8988T (cell line): ENCODE measurements at regions not wholly inside any gene's neighbourhood (a gene's known extent, or its start where the extent isn't known, plus 50 kb on each side); places are given as distances from the start of the nearest gene placed in this dataset.

Experiments used
- DNase-seq: peaks from one replicate; pipeline ENCODE4 v3.0.0; 2011

DNA sequence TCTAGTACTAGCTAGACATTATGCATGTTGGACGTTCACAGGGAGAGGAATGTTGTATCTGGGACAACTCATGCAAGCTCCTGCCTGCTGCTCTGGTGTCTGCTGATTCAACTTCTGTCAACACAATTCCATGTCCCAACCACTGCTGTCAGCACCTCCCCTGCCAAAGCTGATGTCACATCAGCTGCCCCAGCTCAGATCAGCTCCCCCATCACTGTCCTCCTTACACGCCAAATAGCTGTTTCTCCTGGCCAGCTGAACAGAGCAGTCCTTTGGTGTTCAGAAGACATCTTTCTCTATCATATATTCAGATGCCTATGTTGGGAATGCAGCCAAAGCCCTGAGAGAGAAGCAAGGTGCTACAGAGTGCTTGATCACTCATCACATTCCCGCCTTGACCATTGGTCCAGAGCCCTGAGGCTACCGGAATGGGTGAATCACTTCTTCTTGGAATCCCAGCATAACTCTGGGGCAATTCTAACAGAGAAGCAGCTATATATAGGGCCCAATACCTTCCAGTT, 223.3 kb downstream of the SEC61B start:
- DNase-seq = no peak

DNA sequence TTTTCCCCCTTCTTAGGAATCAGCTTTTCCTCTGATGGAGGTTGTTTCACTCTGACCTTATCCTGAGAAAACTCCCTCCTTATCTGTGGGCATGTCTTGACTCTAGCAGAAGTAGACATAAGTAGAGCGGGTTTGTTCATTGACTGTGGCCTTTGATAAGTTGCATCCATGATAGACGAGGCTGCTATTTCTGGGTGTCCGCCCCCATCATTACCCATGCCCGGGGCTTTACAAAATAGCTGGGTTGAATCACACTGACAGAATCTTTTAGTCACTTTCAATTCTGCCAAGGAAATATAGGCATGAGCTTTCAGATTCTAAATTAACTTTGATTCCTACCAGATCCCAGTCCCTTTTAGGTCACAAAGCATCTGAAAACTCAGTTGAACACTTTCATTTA, 223.8 kb downstream of the SEC61B start:
- no peak for DNase-seq

DNA sequence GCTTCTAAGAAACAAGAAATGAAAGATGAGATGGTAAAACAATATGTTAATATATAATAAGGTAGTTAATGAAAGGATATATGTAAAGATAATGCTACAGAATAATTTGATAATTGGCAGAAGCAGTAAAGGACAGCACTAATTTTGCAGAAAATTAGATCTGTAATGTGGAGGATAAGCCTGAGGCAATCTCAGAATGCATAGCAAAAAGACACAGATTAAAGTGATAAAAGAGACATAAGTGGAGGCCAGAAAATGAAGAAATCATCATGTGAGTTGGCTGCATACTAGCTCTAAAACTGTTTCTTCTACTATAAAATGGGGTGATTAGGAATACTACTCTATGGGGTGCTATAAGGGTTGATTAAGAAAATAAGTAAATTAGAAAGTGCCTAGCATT, 225.9 kb downstream of the SEC61B start:
- no peak for DNase-seq

DNA sequence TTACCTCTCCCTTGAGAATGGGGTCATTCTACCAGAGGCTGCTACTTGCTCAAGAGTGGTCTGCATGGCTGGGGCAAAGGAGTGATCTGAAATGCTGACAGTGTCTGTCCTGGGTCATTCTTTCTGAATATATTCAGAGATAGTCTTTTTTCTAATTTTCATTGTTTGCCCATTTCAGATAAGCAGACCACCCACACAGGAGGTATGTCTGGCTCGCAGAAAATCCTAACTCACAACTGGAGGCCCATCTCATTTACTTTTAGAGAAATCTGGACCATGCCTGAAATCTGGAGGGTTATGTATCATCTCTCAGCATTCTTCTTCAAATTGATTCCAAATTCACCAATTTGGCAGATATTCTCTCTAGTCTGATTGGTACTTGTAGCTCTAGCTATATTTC, 227.6 kb downstream of the SEC61B start:
- no peak for DNase-seq

DNA sequence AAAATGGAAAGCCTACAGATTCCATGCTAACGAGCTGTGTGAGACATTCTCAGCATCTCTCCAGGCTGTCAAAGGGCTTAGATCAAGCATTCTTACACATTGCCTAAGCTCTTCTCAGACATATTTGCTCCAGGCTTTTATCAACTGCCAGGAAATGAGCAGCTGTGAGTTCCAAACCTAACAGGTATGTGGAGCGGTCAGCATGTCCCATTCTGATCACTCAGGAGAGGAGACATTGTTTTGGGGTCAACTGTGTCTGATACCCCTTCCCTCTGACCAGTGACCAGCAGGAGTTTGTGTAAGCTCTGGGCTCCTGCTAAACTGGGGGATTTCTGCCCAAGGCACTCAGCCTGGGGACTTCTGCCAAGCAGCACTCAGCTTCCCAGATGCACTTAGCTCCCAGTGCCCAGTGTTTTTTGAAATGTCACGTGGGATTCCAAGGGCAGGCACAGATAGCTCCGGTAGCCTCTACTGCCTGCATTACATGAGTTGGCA, 229.1 kb downstream of the SEC61B start:
- DNase-seq = no peak

DNA sequence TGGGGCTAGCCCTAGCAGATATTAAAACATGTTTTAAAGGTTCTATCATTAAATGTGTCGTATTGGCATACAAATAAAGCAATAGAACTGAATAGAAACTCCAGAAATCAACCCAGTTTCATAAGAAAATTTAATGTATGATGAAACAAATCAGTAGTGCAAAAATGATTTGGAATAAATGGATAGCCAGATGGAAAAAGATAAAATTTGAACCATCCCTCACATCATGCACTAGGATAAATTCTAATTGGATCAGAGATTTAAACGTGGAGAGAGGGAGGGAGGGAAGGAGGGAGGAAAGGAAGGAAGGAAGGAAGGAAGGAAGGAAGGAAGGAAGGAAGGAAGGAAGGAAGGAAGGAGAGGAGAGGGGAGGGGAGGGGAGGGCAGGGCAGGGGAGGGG, 235.3 kb downstream of the SEC61B start:
- DNase-seq = no peak

DNA sequence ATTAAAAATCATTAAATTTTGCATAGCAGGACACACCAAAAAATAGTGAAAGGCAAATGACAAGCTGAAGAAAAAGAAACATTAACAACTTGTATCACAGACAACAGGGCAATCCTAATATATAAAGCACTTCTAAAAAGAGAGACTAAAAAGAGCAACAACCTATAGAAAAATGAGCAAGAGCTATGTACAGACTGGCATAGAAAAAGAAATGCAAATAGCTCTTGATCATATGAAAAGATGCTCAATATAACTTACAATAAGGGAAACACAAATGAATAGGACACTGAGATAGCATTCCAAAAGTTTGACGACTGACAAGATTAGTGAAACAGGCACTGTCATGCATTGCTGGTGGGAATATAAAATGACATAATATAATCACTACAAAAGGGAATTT, 235.9 kb downstream of the SEC61B start:
- no peak for DNase-seq

DNA sequence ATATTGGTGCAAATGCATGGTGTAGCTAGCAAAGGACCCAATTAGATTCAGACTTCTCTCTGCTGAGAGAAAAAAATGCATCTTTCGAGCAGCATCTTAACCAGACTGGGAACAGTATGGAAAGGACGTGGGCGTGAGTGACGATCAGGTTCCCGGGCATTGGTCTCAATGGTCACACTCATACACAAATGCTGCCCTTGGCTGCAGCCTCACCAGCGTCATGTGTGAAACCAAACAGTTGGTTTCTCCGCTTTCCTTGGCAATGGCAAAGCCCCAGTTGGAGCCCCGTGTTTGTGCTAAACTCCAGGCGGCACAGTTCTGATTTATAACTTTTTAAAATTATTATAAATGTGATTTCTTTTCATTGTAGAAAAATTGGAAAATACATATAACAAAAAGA, 237.8 kb downstream of the SEC61B start:
- no peak for DNase-seq

DNA sequence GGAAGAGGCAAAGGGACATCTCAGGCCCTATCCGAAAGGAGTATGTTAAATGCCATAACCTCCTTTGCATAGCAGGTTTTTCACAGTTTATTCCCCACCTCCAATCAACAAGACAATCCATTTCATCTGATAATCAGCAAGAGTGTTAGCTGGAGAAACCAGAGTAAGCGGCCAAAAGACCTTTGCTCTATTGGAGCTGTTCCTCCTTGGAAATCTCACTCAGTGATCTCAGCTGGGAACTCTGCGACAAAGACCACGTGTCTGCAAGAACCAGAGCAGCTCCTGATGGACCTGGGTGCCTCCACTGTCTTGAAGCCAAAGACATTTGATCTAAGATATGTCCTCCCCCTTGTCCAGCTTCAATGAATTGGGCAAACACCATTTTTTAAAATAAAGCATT, 241.0 kb downstream of the SEC61B start:
- DNase-seq = no peak

DNA sequence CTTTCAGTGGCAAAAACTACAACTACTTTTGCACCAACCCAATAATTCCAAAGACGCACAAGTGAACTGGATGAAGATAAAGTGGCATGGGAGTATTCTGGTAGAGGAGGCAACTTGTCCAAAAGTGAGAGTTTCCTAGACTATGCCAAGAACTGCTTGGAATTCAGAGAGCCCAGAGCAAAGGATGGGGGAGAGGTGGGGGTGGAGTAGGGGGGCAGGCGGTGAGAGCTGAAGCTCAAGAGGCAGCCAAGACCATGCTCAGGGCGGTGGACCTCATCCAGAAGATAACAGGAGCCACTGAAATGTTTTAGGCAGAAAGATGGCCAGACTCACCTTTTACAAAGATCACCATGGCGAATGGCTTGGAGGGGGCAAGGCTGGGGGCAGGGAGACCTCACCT, 242.5 kb downstream of the SEC61B start:
- no peak for DNase-seq

DNA sequence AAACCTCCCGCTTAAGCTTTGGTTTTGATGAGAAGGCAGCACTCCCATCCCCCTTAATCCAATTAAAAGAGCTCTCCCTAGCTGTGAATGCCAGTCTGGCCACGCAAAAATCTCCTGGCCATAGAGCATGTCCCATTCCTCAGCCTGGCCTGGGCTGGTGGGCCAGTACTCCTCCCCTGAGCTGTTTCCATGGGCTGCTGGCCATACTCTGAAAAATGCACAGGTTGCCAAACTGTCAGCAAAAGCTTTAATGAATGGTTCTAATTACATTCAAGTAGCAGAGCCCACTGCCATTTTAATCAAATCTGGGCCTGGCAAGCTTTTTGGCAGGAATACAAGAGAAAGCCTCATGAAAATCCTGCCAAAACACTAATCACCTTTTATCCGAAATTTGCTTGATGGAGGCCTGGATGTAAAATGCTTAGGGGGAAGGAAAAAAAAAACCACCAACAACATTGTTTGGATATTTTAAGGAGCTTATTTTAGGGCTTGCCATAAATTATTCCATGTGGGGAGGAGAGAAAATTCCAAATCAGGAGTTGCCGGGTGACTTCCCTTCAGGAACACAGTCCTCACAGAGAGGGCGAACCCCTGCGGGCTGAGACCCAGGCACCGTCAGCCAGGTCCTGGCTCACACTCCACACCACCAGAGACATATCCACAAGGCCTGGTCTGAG, 243.3 kb downstream of the SEC61B start:
- no peak for DNase-seq

DNA sequence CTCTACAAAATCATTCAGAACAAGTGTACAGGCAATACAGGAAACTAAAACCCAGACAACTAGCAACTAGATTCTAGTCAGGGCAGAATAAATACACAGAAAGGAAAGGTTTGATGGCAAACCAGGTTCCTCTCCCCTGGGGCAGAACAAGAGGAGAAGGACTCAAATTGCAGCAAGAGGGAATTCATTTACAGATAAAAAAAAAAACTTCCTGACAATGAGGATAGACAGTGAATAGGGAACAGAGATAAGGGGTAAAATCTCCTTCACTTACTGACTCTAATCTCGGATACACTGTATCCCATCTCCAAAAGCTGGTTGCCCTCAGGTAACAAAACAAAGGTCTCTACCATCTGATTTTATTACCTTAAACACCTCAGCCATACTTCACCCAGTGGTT, 244.0 kb downstream of the SEC61B start:
- DNase-seq = no peak

DNA sequence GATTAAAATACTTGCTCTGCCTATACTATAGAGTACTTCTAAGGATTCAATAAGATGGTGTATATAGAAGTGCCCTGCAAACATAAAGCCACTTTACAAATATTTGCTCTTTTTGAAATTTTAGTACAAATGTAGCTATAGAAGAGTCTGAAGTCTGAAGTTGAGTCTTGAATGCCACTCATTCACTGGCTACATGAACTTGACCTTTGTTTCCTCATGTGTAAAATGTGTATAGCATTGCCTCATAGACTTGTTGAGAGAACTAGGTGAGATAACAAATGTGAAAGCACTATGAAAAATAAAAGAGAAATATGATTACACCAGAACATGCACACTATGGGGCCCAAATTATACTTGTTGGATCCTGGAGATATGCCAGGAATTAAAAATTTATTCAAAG, 244.7 kb downstream of the SEC61B start:
- DNase-seq = no peak

DNA sequence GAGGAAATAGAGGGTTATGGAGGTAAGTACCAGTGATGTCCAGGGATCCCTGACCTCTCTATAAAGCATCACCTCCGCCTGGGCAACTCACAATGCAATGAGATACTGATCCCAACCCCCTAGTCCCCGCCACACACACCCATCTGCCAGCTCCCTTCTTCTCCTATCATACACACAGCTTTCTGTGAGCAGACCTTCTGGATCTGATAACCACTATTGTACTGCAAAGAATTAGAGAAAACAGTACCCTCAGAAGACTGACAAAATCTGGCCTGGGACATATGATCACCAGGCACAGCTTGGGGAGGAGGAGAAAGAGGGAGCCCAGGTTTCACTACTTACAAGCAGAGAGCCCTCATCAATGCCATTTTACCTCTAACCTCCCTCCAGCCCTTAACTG, 249.0 kb downstream of the SEC61B start:
- DNase-seq = no peak

DNA sequence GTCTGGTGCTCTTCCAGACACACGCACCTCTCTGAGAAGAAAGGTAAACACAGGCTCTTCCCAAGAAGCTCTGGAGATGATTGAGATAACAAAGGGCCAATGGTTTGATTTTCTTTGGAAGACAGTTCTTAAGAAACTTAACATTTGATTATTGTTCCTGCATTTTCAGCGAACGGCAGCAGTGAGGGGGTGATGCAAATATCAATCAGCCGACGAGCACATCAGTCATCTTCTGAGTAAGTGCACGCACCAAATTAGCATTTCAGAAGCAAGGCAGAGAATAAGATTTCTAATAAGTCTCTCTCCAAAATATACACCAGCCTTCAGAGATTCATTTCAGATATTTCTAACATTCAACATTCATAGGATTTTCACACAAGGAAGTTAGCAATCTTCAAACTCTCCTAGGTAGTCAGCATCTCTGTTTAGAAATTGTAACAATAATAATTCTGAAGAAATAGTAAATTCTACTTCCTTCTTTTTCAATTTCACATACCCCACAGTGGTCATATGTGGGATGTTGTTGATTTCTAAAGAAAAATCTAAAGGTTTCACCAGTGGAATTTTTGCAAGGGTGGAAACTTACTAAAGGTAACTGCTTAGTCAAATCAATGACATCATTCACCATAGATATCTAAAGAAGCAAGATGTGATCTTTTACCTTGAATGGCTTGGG, 250.3 kb downstream of the SEC61B start:
- no peak for DNase-seq

DNA sequence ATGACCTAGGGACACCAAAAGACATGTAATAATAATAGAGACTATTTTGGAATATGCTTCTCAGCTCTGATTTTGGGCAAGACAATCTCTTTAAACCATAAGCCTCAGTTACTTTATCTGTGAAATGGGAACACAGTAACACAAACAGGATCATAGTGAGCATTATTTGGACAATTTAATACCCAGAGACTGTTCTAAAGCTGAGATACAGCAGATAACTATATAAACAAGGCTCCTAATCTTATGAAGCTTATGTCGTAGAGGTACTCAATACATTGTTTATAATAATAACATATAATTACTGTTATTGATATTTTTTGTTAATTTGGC, 250.8 kb downstream of the SEC61B start:
- DNase-seq = no peak

DNA sequence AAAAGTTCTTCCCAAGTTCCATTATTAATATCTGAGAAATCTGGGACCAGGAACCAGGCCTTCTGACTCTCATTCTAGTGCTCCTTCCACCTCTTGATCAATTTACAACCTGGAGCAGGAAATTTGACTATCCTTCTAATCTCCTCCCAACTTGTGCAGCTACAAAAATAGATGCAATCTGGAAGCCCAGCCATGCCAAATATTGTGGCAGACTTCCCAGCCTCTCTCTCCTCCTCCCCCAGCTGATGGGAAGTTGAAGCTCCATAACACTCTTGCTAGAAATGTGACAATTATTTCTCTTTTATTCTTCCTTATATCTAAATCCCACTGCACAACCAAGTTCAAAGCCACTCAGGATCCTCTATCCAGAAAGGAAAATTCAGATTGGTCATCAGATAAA, 252.1 kb downstream of the SEC61B start:
- DNase-seq = no peak

DNA sequence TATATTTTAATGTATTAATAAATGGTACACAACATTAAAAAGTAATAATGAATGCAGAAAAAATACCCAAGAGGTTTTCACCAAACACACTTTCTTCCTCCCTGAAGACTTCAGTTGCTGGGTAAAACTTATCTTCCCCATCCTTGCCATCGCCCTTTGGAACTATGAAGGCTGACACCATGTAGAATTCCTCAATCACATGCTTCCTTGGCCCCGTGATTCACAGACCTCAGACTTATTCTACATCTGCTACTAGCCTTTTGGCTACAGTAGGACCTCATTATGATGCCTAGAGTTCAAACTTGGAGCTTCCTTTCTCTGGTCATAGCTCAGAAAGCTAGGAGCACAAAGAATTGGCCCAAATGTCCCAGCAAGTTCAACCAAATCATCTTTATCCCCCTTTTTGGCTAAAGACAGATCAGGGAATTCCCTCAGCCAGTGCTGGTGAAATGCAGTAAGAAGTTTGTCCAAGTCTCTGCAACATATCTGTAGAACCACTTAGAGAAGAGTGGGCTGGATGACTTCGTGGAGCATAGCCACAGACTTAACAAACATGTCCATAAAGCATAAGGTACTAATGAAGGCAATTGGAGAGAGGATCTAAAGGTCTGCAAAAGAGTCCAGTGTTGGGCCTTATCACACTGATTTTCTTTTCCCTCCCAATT, 253.5 kb downstream of the SEC61B start:
- no peak for DNase-seq

DNA sequence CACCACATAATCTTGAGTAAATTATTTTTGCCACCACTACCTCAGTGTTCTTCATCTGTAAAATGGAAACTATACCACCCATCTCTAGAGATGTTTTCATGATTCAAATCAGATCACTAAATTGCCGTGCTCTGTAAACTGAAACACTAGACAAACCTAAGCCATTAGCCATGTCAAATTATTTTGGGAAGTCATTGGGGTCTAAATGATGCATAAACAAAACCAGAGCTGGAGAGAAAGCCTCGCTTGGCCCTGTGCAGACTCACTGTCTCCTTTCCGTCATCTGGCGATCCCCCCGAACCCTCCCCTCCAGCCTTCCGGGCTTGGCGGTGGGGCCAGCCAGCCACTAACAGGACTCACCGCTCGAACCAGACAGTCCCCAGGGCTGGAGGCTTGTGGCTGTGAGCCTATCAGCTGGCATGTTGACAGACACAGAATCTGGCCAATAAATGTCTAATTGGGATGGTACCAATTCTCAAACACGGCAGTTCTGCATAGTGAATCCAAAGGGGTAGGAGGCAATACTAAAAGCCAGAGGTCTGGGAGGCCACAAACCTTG, 256.5 kb downstream of the SEC61B start:
- no peak for DNase-seq

DNA sequence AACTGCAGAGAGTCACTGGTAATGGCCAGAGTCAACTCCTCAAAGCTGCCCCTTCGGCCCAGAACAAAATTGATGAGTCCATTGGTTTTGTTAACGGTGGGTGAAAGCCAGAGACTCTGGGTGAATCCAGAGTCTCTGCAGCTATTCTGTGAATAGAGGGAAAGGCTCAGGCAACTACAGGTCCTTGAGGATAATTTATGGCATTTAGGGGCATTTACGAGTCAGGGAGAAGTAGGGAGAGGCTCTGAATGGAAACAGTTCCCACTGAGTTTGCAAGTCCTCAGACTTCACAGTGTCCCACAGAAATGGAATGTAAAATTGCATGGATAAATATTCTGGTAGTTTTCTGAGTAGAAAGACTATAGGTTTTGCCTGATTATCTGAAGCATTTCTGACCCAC, 257.8 kb downstream of the SEC61B start:
- DNase-seq = no peak

DNA sequence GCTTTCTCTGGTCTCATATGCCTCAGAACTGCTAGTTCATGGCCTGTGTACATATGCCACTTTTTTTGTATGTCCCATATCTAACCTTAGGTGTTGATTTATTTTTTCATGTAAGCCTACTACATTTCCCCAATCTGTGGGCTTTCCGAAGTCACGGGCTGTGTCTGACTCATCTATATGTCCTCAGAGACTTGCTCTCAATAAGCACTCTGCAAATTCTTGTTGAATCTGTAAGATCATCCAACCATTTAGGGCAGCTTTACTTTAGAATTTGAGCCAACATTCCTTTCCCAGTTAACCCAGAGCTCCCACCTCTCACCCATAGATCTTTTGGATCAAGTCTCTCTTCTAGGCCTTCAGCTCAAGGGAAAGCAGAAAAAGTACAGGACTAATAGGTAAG, 263.4 kb downstream of the SEC61B start:
- no peak for DNase-seq

DNA sequence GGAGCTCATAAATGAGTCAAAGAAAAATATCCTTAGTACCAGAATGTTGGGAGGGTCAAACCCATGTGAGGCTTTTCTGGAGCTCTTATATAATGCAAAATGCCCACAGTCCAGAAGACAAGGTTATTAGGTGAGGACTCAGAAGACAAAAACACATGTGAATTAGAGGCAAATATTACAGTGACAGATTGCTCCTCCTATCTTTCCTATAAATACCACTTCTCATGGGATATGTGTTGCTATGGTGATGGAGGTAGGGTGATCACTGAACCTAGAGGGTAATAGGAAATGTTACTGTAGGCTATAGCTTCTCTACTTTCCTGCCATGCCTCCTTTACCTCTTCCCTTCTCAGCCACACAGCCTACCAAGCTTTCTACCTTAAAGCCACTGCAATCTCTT, 264.6 kb downstream of the SEC61B start:
- no peak for DNase-seq

DNA sequence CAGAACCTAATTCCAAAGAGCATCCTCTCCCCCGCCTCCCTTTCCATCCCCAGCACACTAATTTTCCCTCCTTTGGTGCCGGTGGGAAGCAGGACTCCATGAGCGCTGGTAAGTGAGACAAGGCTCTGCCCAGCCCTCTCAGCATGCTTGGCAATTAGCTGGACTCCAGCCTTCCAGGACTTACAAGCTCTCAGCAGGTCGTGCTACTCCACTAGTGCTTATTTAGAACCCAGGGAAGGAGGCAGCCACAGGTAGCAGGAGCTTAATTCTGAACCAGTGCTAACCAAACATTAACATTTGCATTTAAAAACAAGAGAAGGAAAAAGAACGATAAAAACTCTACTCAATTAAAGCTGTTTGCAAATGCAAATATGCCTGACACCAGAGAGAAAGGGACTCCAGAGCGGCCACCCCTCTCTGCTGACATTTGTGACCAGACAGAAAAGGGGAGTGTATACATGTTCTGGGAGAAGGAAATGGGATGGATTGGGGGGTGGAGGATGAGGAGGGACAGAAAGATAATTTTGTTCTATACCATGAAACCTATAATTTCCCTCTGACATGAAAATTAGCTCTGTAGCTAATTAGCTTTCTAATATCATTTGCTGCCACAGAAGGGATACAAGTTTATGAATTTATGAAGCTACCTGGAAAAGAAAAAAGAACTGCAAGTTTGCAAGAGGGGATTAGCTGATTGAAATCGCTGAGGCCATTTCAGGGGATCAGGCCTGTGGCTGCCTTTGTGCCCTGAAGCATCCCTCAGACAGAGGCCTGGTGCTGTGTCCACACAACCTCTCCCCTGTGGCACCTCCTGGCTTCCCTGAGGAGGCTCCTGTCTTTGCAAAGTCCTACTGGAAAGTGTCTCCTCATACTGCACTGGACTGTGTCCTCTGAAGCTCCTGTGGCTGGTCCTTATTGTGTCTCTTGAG, 266.3 kb downstream of the SEC61B start:
- no peak for DNase-seq
